SK-MEL-5 (cell line): ENCODE measurements at regions not wholly inside any gene's neighbourhood (a gene's known extent, or its start where the extent isn't known, plus 50 kb on each side); places are given as distances from the start of the nearest gene placed in this dataset.
A peak's percentile ranks its signal among the peaks of the same experiment; 100 is the strongest.
"Not testable (repeated sequence)": the region's sequence is repeated elsewhere in the genome, so short reads cannot be mapped to it uniquely, and the experiment has no call there.

ENCODE experiments used
- DNase-seq: peaks from one replicate; pipeline ENCODE4 v3.0.0-alpha.2; 2016; ENCODE audit warnings: low read depth, low spot score
- in situ Hi-C: cut with HindIII; loops from 2 replicates; pipeline ENCODE4 v1.10.0; 2016; ENCODE audit warnings: low sequenced_read_pairs, high pct_unique_total_duplicates, low pct_unique_long_range_greater_than_20kb

- in situ Hi-C loops, result no loop called here
- DNase-seq, result no peak
Observed at GRCh38 chr6:92459606-92460005, 959.8 kb downstream of the EPHA7 start.

- in situ Hi-C loops, result no loop called here
- no peak for DNase-seq
Observed at GRCh38 chr6:92446052-92446451, 973.3 kb downstream of the EPHA7 start.

GRCh38 chr6:92433911-92434310 lies 985.4 kb downstream of the EPHA7 start:
- in situ Hi-C loops, result no loop called here
- peak; percentile 38 for DNase-seq

GRCh38 chr6:92431502-92431901 lies 987.9 kb downstream of the EPHA7 start:
- DNase-seq, result no peak
- in situ Hi-C loops, result no loop called here

GRCh38 chr6:92428448-92428847 lies 990.9 kb downstream of the EPHA7 start:
- DNase-seq, result no peak
- in situ Hi-C loops, result no loop called here

- in situ Hi-C loops, result no loop called here
- no peak for DNase-seq
Observed at GRCh38 chr6:92427453-92427852, 991.9 kb downstream of the EPHA7 start.

GRCh38 chr6:92415656-92416055 lies 1003.7 kb downstream of the EPHA7 start:
- no peak for DNase-seq
- in situ Hi-C loops, result no loop called here

- no peak for DNase-seq
- in situ Hi-C loops, result no loop called here
Observed at GRCh38 chr6:92408350-92408749, 1011.0 kb downstream of the EPHA7 start.

- in situ Hi-C loops, result no loop called here
Observed at GRCh38 chr6:92404281-92404680, 1015.1 kb downstream of the EPHA7 start.

GRCh38 chr6:92399911-92400310 lies 1019.4 kb downstream of the EPHA7 start:
- in situ Hi-C loops, result no loop called here
- DNase-seq, result no peak

More at GRCh38 chr6:92404281-92404680, 1015.1 kb downstream of the EPHA7 start:
- DNase-seq, result no peak

GRCh38 chr6:92388706-92389105 lies 1030.7 kb downstream of the EPHA7 start:
- DNase-seq, in situ Hi-C loops: not testable (repeated sequence)

GRCh38 chr6:92380803-92381601 lies 1038.4 kb downstream of the EPHA7 start:
- in situ Hi-C loops, result no loop called here
- no peak for DNase-seq

- in situ Hi-C loops, result no loop called here
- no peak for DNase-seq
Observed at GRCh38 chr6:92377137-92377536, 1042.2 kb downstream of the EPHA7 start.

GRCh38 chr6:92376691-92377090 lies 1042.7 kb downstream of the EPHA7 start:
- no peak for DNase-seq
- in situ Hi-C loops, result no loop called here

GRCh38 chr6:92371211-92372208 lies 1047.8 kb downstream of the EPHA7 start:
- no peak for DNase-seq
- in situ Hi-C loops, result no loop called here

GRCh38 chr6:92369309-92369708 lies 1050.0 kb downstream of the EPHA7 start:
- DNase-seq, result no peak
- in situ Hi-C loops, result no loop called here

GRCh38 chr6:92364948-92365541 lies 1054.3 kb downstream of the EPHA7 start:
- peak; percentile 45 for DNase-seq
- in situ Hi-C loops, result no loop called here

- in situ Hi-C loops, result no loop called here
- no peak for DNase-seq
Observed at GRCh38 chr6:92363111-92363510, 1056.2 kb downstream of the EPHA7 start.
